Endodermal cell (in vitro differentiated cells): ENCODE measurements at regions not wholly inside any gene's neighbourhood (a gene's known extent, or its start where the extent isn't known, plus 50 kb on each side); places are given as distances from the start of the nearest gene placed in this dataset.

Source experiments
- DNase-seq: peaks from one replicate; pipeline ENCODE4 v3.0.0-alpha.2; 2017
- H3K27ac ChIP-seq: 2 replicates; pipeline ENCODE4 v1.5.1; 2013; ENCODE audit warnings: mild to moderate bottlenecking, low read depth, low read length, moderate library complexity
- H3K27me3 ChIP-seq: 2 replicates; pipeline ENCODE4 v1.6.1; 2013; ENCODE audit warnings: mild to moderate bottlenecking, low read length, moderate library complexity; ENCODE audit not compliant: insufficient read depth, control insufficient read depth, poor library complexity, severe bottlenecking
- H3K36me3 ChIP-seq: 2 replicates; pipeline ENCODE4 v1.7.0; 2013; ENCODE audit warnings: mild to moderate bottlenecking, low read length, moderate library complexity; ENCODE audit not compliant: control insufficient read depth, insufficient read depth
- H3K4me1 ChIP-seq: one replicate; pipeline ENCODE4 v1.7.0; 2013; ENCODE audit warnings: low read length; ENCODE audit not compliant: control insufficient read depth, insufficient read depth
- H3K4me3 ChIP-seq: 2 replicates; pipeline ENCODE4 v1.5.1; 2013; ENCODE audit warnings: mild to moderate bottlenecking, low read length, moderate library complexity
- H3K9ac ChIP-seq: 2 replicates; pipeline ENCODE4 v1.6.1; 2013; ENCODE audit warnings: mild to moderate bottlenecking, low read length, moderate library complexity; ENCODE audit not compliant: poor library complexity, severe bottlenecking; ENCODE audit errors: extremely low read depth
- H3K9me3 ChIP-seq: 2 replicates; pipeline ENCODE4 v1.6.1; 2013; ENCODE audit warnings: mild to moderate bottlenecking, low read length, moderate library complexity; ENCODE audit not compliant: control insufficient read depth
- H3K27ac Mint-ChIP-seq: 2 replicates; pipeline ENCODE4 v1.8.0; 2020; ENCODE audit warnings: mixed read lengths
- H3K27me3 Mint-ChIP-seq: 2 replicates; pipeline ENCODE4 v1.8.0; 2021; ENCODE audit warnings: mild to moderate bottlenecking, mixed read lengths; ENCODE audit not compliant: insufficient read depth
- H3K36me3 Mint-ChIP-seq: 2 replicates; pipeline ENCODE4 v1.8.0; 2020; ENCODE audit warnings: low read depth, mixed read lengths
- H3K4me1 Mint-ChIP-seq: 2 replicates; pipeline ENCODE4 v1.8.0; 2020; ENCODE audit warnings: mixed read lengths
- H3K4me3 Mint-ChIP-seq: 2 replicates; pipeline ENCODE4 v1.8.0; 2020; ENCODE audit warnings: mild to moderate bottlenecking, moderate library complexity, mixed read lengths
- H3K9me3 Mint-ChIP-seq: 2 replicates; pipeline ENCODE4 v1.8.0; 2020; ENCODE audit warnings: mild to moderate bottlenecking, mixed read lengths
- WGBS, 2 experiments: methylation state at CpG; one replicate each; pipeline versions ENCODE4 v1.1.5 to v1.1.7; 2013; ENCODE audit warnings: missing lambda C conversion rate in 2 of 2, mixed read lengths in 1 of 2; ENCODE audit not compliant: insufficient coverage in 1 of 2, insufficient read length in 1 of 2; 5-methylcytosine and 5-hydroxymethylcytosine counted together
- TF ChIP-seq, protein P1 (sequence below): fragments of 200-600 bp; sonication (generic); conservative IDR thresholded peaks from 2 replicates; pipeline ENCODE4 v1.5.0; 2021; ENCODE audit warnings: antibody characterized with exemption, mild to moderate bottlenecking

- no peak for DNase-seq
- peaks cover 9% of the 10 kb centered on the region for H3K9me3 Mint-ChIP-seq
- TF ChIP-seq, protein P1, sequence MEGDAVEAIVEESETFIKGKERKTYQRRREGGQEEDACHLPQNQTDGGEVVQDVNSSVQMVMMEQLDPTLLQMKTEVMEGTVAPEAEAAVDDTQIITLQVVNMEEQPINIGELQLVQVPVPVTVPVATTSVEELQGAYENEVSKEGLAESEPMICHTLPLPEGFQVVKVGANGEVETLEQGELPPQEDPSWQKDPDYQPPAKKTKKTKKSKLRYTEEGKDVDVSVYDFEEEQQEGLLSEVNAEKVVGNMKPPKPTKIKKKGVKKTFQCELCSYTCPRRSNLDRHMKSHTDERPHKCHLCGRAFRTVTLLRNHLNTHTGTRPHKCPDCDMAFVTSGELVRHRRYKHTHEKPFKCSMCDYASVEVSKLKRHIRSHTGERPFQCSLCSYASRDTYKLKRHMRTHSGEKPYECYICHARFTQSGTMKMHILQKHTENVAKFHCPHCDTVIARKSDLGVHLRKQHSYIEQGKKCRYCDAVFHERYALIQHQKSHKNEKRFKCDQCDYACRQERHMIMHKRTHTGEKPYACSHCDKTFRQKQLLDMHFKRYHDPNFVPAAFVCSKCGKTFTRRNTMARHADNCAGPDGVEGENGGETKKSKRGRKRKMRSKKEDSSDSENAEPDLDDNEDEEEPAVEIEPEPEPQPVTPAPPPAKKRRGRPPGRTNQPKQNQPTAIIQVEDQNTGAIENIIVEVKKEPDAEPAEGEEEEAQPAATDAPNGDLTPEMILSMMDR = no peak
- peaks cover 5% of the 10 kb centered on the region for H3K27me3 Mint-ChIP-seq
- H3K27ac Mint-ChIP-seq = peak overlapping the region; percentile 56
- H3K4me3 ChIP-seq = no peak overlapping the region
- H3K4me3 Mint-ChIP-seq = no peak overlapping the region
- no peak overlapping the region for H3K9ac ChIP-seq
- 93% methylated on average over 5 to 10 of the region's 10 CpGs for WGBS, 2 experiments
- no peaks in the 10 kb centered on the region for H3K36me3 Mint-ChIP-seq
- peaks cover 8% of the 10 kb centered on the region for H3K4me1 Mint-ChIP-seq
- no peaks in the 10 kb centered on the region for H3K9me3 ChIP-seq
- no peak overlapping the region for H3K27ac ChIP-seq
- no peaks in the 10 kb centered on the region for H3K36me3 ChIP-seq
- no peaks in the 10 kb centered on the region for H3K4me1 ChIP-seq
- peaks cover 4% of the 10 kb centered on the region for H3K27me3 ChIP-seq
Observed at GRCh38 chr1:184296466-184297243, 90.2 kb upstream of the C1orf21 start.

DNA sequence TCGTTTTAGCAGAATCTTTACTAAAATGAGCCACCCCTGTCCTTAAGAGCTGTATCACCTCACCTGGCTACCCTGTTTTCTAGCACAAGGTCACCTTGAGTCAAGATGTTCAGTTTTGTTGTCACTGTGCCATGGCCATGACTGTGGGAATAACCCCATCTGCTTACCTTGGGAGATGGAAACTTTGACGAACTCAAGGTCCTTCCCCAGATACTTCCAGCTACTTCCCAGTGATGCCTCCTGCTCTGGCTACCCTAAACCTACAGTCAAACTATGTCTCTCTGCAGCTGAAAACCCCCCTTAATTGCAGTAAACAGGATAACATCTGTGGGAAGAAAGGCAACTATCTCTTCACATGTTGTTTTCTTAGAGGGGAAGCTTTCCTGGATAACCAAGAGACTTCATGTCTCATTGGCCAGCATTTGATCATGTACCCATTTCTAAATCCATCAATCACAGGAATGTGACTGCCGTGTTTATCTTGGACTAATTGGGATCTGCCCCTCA lies 89.5 kb upstream of the C1orf21 start:
- 88 to 100% methylated on average over 2 to 3 of the region's 3 CpGs for WGBS, 2 experiments
- peaks cover 3% of the 10 kb centered on the region for H3K9me3 Mint-ChIP-seq
- no peak overlapping the region for H3K4me3 Mint-ChIP-seq
- Histone ChIP-seq H3K27ac (no peak overlapping the region), H3K4me3 (no peak overlapping the region), H3K4me1 (no peaks in the 10 kb centered on the region), H3K36me3 (no peaks in the 10 kb centered on the region), H3K9me3 (no peaks in the 10 kb centered on the region), H3K27me3 (peaks cover 4% of the 10 kb centered on the region), H3K9ac (no peak overlapping the region)
- H3K27ac Mint-ChIP-seq = no peak overlapping the region
- DNase-seq = no peak
- H3K27me3 Mint-ChIP-seq = peaks cover 5% of the 10 kb centered on the region
- H3K4me1 Mint-ChIP-seq = peaks cover 8% of the 10 kb centered on the region
- TF ChIP-seq, protein P1 = no peak
- H3K36me3 Mint-ChIP-seq = no peaks in the 10 kb centered on the region

DNA sequence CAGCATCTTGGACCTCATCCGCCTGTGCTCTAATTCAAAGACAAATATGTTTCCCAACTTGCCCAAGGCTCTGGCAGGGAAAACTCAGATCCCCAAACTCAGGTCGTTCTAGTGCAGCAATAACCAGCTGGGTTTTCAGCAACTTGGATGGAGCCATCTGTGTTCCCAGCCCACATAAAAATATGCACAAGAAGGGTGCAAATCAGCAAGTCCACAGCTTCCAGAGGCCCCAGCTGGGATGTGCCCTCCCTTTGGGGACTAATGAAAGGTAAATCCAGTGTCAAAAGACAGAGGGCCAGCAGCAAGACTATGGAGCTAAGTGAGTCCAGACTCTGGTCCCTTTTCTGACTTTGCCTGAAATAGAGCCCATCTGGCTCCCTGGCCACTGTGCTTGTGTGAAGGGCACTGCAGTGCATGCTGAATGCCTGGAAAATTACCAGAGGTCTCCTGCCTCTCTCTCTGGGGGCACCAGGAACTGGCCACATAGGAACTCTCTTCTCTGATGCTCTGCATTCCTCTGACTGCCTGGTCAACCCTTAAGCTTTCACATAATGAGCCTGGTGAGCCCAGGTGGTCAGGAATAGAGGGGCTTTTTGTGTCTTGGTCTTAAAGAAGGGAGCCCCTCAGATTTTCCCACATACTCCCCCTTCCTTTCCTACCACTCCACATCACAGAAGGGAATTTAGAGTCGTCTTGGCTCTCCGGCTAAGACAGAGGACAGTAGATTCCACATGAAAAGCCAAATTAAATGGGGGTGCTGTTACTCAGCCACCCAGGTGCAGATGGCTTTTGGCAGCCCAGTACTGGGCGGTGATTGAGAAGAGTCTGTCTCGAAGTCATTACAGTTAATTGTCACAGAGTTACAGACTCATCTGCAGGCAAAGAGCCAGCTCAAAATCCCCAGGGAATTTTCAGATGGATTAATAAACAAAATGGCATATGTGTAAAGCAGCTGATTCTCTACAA lies 88.1 kb upstream of the C1orf21 start:
- Histone ChIP-seq H3K27ac (no peak overlapping the region), H3K4me1 (no peaks in the 10 kb centered on the region), H3K9me3 (no peaks in the 10 kb centered on the region), H3K36me3 (no peaks in the 10 kb centered on the region), H3K4me3 (no peak overlapping the region), H3K9ac (no peak overlapping the region), H3K27me3 (peaks cover 4% of the 10 kb centered on the region)
- peaks cover 8% of the 10 kb centered on the region for H3K4me1 Mint-ChIP-seq
- peaks cover 6% of the 10 kb centered on the region for H3K27me3 Mint-ChIP-seq
- H3K9me3 Mint-ChIP-seq = no peaks in the 10 kb centered on the region
- TF ChIP-seq, protein P1 = no peak
- no peak overlapping the region for H3K4me3 Mint-ChIP-seq
- no peak for DNase-seq
- WGBS, 2 experiments = 90 to 100% methylated on average over 6 of the region's 6 CpGs
- H3K27ac Mint-ChIP-seq = no peak overlapping the region
- H3K36me3 Mint-ChIP-seq = no peaks in the 10 kb centered on the region
